ENCODE measurements at regions not wholly inside any gene's neighbourhood (a gene's known extent, or its start where the extent isn't known, plus 50 kb on each side); places are given as distances from the start of the nearest gene placed in this dataset.

DNA sequence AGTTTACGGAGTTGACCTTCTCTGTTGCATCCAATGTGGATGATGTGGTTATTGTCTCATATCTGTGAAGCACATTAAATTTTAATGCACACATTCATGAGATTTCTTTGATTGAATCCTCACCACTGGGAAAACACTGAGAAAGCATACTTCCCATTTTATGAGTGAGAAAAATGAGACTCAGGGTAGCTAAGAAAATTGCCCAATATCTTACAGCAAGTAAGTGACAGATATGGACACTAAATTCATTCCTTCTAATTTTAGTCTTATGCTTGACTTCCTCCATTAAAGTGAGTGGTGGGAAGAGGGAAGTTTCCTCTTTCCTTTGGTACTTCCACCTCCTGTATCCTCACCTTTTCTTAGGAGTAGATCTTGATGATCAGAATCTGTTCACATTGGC is 504.8 kb upstream of the BOD1L1 start:
- H3K36me3 ChIP-seq, result no peaks in the 10 kb centered on the region
- no peaks in the 10 kb centered on the region for H3K27me3 ChIP-seq
- TF ChIP-seq, protein P1, sequence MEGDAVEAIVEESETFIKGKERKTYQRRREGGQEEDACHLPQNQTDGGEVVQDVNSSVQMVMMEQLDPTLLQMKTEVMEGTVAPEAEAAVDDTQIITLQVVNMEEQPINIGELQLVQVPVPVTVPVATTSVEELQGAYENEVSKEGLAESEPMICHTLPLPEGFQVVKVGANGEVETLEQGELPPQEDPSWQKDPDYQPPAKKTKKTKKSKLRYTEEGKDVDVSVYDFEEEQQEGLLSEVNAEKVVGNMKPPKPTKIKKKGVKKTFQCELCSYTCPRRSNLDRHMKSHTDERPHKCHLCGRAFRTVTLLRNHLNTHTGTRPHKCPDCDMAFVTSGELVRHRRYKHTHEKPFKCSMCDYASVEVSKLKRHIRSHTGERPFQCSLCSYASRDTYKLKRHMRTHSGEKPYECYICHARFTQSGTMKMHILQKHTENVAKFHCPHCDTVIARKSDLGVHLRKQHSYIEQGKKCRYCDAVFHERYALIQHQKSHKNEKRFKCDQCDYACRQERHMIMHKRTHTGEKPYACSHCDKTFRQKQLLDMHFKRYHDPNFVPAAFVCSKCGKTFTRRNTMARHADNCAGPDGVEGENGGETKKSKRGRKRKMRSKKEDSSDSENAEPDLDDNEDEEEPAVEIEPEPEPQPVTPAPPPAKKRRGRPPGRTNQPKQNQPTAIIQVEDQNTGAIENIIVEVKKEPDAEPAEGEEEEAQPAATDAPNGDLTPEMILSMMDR (IDR thresholded peaks at IDR 0.05), result no peak
- TF ChIP-seq POLR2A (IDR thresholded peaks at IDR 0.05) (no peak), EP300 (IDR thresholded peaks at IDR 0.05) (no peak), POLR2AphosphoS5 (IDR thresholded peaks at IDR 0.05) (no peak)
- WGBS, result 93% methylated on average over 1 of the region's 1 CpG
- no peak for DNase-seq (ENCODE audit: low spot score in 2 of 2)
- H3K4me1 ChIP-seq, result no peaks in the 10 kb centered on the region
- H3K4me3 ChIP-seq, result no peak overlapping the region
- H3K9me3 ChIP-seq, result no peaks in the 10 kb centered on the region
- H3K27ac ChIP-seq, result no peak overlapping the region

DNA sequence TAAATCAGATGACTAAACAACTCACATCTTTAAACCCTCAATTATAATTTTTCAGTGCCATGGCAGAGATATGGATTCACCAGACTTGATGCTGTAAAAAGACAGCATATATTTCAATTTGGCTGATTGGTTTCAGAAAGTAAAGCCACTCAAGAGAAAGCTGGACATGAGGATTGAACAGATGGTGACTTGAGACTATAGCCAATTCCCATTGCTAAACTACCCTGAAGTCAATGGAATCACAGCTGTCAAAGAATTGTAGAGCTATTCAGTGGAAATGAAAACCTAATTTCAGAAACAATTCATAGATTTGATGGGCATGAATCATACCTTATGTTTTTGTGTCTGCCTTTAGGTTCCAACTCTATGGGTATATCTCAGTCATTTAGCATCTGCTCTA is 510.6 kb upstream of the BOD1L1 start:
- Histone ChIP-seq H3K4me3 (no peak overlapping the region), H3K9me3 (peaks cover 4% of the 10 kb centered on the region), H3K27ac (no peak overlapping the region), H3K4me1 (no peaks in the 10 kb centered on the region), H3K36me3 (no peaks in the 10 kb centered on the region), H3K27me3 (no peaks in the 10 kb centered on the region)
- TF ChIP-seq, protein P1 (IDR thresholded peaks at IDR 0.05), result no peak
- TF ChIP-seq POLR2AphosphoS5 (IDR thresholded peaks at IDR 0.05), result no peak
- TF ChIP-seq EP300 (IDR thresholded peaks at IDR 0.05), result no peak
- TF ChIP-seq POLR2A (IDR thresholded peaks at IDR 0.05), result no peak
- no peak for DNase-seq (ENCODE audit: low spot score in 2 of 2)

DNA sequence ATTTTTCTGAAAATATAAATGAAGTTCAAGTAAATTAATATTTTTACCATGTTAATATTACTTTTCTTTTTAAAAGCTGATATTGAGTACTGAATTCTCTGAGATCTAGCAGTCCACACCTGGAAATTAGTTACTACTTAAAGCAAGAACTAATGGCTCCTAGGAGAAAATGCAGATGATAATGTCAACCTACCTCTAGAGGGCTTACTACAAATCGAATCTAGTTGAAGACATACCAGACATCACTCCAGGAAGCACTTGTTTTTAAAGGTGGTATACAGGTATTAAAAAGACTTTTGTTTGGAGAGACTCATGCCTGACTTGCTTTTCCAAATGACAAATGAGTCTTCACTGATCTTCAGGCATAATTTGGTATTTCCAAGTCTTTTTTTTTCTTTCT is 516.4 kb upstream of the BOD1L1 start:
- WGBS, result 21% methylated on average over 1 of the region's 1 CpG
- no peak overlapping the region for H3K27ac ChIP-seq

DNA sequence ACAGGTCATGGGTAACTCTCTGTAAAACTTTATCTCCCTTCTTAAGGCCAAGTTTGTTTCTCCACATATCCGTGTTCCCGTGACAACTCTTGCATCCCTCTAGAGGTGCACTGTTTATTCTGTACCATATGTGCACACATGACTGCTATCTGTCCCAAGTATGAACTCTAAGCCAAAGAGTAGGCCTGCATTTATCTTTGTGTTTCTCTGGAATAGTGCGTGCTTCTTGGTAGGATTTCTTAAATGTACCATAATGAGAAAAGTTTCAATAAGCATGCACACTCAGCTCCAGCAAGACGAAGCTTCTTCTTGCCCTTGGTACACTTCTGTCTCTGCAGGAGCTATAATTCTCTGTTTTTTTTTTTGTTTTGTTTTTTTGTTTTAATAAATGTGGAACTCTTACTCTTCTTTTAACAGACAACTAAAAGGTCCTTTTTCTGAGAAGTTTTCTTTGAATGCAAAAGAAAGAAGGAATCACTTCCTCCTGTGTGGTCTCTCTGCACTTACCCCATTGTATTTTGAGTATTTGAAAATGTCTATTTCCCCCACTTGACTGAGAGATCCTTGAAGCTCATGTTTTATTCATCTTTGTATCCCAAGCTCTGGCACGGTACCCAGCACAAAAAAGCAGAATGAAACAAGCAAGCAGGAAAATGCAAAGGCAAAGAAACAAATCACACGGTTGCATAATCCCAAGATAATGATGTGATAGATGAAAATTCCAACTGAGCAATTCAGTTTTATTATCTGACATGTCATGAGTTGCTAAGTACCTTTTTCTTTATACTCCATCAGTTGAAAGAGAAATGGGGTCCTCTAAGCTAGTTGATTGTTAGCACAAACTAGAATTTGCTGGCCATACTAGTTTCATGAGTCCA is 521.9 kb upstream of the BOD1L1 start:
- Histone ChIP-seq H3K27me3 (no peaks in the 10 kb centered on the region), H3K4me1 (no peaks in the 10 kb centered on the region), H3K36me3 (no peaks in the 10 kb centered on the region), H3K9me3 (no peaks in the 10 kb centered on the region), H3K27ac (no peak overlapping the region), H3K4me3 (no peak overlapping the region)
- DNase-seq (ENCODE audit: low spot score in 2 of 2), result no peak
- WGBS, result 56% methylated on average over 6 of the region's 6 CpGs
- no peak for TF ChIP-seq POLR2AphosphoS5 (IDR thresholded peaks at IDR 0.05)
- no peak for TF ChIP-seq POLR2A (IDR thresholded peaks at IDR 0.05)

More for the DNA sequence above, 516.4 kb upstream of the BOD1L1 start:
- H3K9me3 ChIP-seq, result peaks cover 4% of the 10 kb centered on the region
- no peaks in the 10 kb centered on the region for H3K36me3 ChIP-seq
- H3K4me1 ChIP-seq, result no peaks in the 10 kb centered on the region
- no peak overlapping the region for H3K4me3 ChIP-seq
- DNase-seq (ENCODE audit: low spot score in 2 of 2), result no peak
- TF ChIP-seq POLR2AphosphoS5 (IDR thresholded peaks at IDR 0.05) (no peak), EP300 (IDR thresholded peaks at IDR 0.05) (no peak), POLR2A (IDR thresholded peaks at IDR 0.05) (no peak)
- TF ChIP-seq, protein P1 (IDR thresholded peaks at IDR 0.05), result no peak
- no peaks in the 10 kb centered on the region for H3K27me3 ChIP-seq

DNA sequence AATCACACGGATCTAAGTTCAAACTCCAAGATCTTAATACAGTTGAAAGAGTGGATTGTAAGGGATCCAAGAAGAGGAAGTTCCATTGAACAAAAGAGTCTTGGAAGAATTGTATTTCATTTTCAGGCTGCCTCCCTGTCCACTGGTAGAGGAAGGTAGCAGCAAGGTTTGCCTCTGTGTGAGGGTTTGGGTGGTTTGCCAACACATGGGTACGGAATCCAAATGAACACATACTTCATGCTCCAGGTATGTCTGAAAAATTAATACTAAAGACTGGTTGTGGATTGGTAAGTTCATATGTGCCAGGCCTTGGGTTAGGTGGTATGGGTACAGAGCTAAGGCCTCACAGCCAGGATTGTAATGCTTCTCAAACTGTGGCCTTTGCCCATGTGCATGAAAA is 523.6 kb upstream of the BOD1L1 start:
- Histone ChIP-seq H3K27ac (no peak overlapping the region), H3K36me3 (no peaks in the 10 kb centered on the region), H3K4me3 (no peak overlapping the region), H3K9me3 (no peaks in the 10 kb centered on the region), H3K27me3 (no peaks in the 10 kb centered on the region), H3K4me1 (no peaks in the 10 kb centered on the region)
- DNase-seq (ENCODE audit: low spot score in 2 of 2), result no peak
- WGBS, result 67% methylated on average over 2 of the region's 2 CpGs
- TF ChIP-seq EP300 (IDR thresholded peaks at IDR 0.05) (no peak), POLR2AphosphoS5 (IDR thresholded peaks at IDR 0.05) (no peak), POLR2A (IDR thresholded peaks at IDR 0.05) (no peak)
- TF ChIP-seq, protein P1 (IDR thresholded peaks at IDR 0.05), result no peak
